K562 (cell line): ENCODE measurements at regions not wholly inside any gene's neighbourhood (a gene's known extent, or its start where the extent isn't known, plus 50 kb on each side); places are given as distances from the start of the nearest gene placed in this dataset.

ENCODE experiments used
- ATAC-seq: fragments of 200-7000 bp; cut with Tn5 transposase; 3 replicates; pipeline ENCODE4 v1.9.1; 2020; ENCODE audit warnings: moderate library complexity
- BruUV-seq: library from RNA; stranded (reverse); fragments of 400-500 nt; replicated peaks from 2 replicates; lab custom pipeline; 2021; lab: Mats Ljungman, UMichigan
- CTCF ChIA-PET: fragments of 300-600 bp; formaldehyde crosslinking; extraction: SDS; loops from one replicate; lab custom pipeline; 2021; ENCODE audit warnings: low intra/inter-chr PET ratio; lab: Yijun Ruan, JAX
- POLR2A ChIA-PET: fragments of 300-600, 350-650 bp; sonication (Branson Sonifier 250); formaldehyde crosslinking; extraction: SDS; loops from one replicate; lab custom pipeline; 2021; ENCODE audit warnings: antibody characterized with exemption, inconsistent platforms; lab: Yijun Ruan, JAX
- DNase-seq, 4 experiments: peaks; one replicate each; pipeline versions ENCODE4 v3.0.0 to v3.0.0-alpha.2; 2011 to 2018; ENCODE audit warnings: low spot score in 3 of 4, mixed read lengths in 3 of 4; ENCODE audit errors: extremely low read depth in 1 of 4
- FAIRE-seq: peaks from 2 replicates; lab custom pipeline; 2011; peaks lifted over from hg19 to GRCh38; lab: Jason Lieb, UNC
- H2AFZ ChIP-seq: 2 replicates; pipeline ENCODE4 v1.6.0; 2011; ENCODE audit warnings: low read depth, low read length, control low read depth, inconsistent platforms
- H3K27ac ChIP-seq: fragments of 200-600 bp; 3 replicates; pipeline ENCODE4 v1.8.0; 2011; ENCODE audit warnings: low read depth, mild to moderate bottlenecking, control low read depth, inconsistent platforms, low read length, moderate library complexity, mixed read lengths; ENCODE audit errors: extremely low read depth
- H3K27me3 ChIP-seq, 2 experiments: fragments of 300-600 bp in 1 of 2; 2 replicates in 1 of 2; 3 replicates in 1 of 2; pipeline versions ENCODE4 v1.6.0 to v1.8.0; 2011; ENCODE audit warnings: inconsistent platforms in 2 of 2, low read length in 2 of 2, mild to moderate bottlenecking in 1 of 2, mixed read lengths in 1 of 2, moderate library complexity in 1 of 2; ENCODE audit not compliant: control insufficient read depth in 2 of 2, insufficient read depth in 2 of 2
- H3K36me3 ChIP-seq: fragments of 300-600 bp; 3 replicates; pipeline ENCODE4 v1.8.0; 2011; ENCODE audit warnings: mild to moderate bottlenecking, low read length, inconsistent platforms; ENCODE audit not compliant: control insufficient read depth, insufficient read depth
- H3K4me1 ChIP-seq, 2 experiments: fragments of 200-600 bp in 1 of 2; replicated peaks in 1 of 2; 2 replicates in 1 of 2; 3 replicates in 1 of 2; pipeline versions ENCODE4 v1.5.1 to v1.8.0; 2011; ENCODE audit warnings: inconsistent platforms in 2 of 2, low read length in 2 of 2, mild to moderate bottlenecking in 1 of 2, mixed read lengths in 1 of 2, moderate library complexity in 1 of 2; ENCODE audit not compliant: control insufficient read depth in 2 of 2, insufficient read depth in 2 of 2
- H3K4me2 ChIP-seq: 2 replicates; pipeline ENCODE4 v1.6.1; 2011; ENCODE audit warnings: low read length, control low read depth, inconsistent platforms, mixed read lengths; ENCODE audit not compliant: insufficient read depth
- H3K4me3 ChIP-seq: fragments of 200-600 bp; sonication (generic), shearing (Covaris generic); 2 replicates; pipeline ENCODE4 v1.5.1; 2016; ENCODE audit warnings: control low read depth, inconsistent platforms
- H3K79me2 ChIP-seq: fragments of 200-600 bp; 3 replicates; pipeline ENCODE4 v1.8.0; 2011; ENCODE audit warnings: low read length, inconsistent platforms; ENCODE audit not compliant: control insufficient read depth, insufficient read depth
- H3K9ac ChIP-seq, 2 experiments: 2 replicates each; pipeline versions ENCODE4 v1.6.0 to v1.6.1; 2011; ENCODE audit warnings: low read depth in 2 of 2, low read length in 2 of 2, control low read depth in 1 of 2, inconsistent platforms in 1 of 2, mild to moderate bottlenecking in 1 of 2, mixed read lengths in 1 of 2; ENCODE audit not compliant: insufficient read depth in 1 of 2
- H3K9me1 ChIP-seq: one replicate; pipeline ENCODE4 v1.6.0; 2011; ENCODE audit warnings: inconsistent platforms, mild to moderate bottlenecking, low read length, moderate library complexity; ENCODE audit not compliant: control insufficient read depth, insufficient read depth
- H3K9me3 ChIP-seq: replicated peaks from 2 replicates; pipeline ENCODE4 v1.5.1; 2011; ENCODE audit warnings: low read depth, low read length, inconsistent platforms; ENCODE audit not compliant: control insufficient read depth, insufficient read depth
- H4K20me1 ChIP-seq: replicated peaks from 2 replicates; pipeline ENCODE4 v1.6.1; 2011; ENCODE audit warnings: low read length, inconsistent platforms, mixed read lengths; ENCODE audit not compliant: control insufficient read depth, insufficient read depth
- BCL6 ChIP-seq: fragments of 250-450 bp; sonication (Bioruptor Pico); IDR thresholded peaks from 2 replicates; pipeline ENCODE4 v1.4.0; 2020
- BRCA1 ChIP-seq, 2 experiments: fragments of 450-650 bp in 1 of 2; sonication (generic) in 1 of 2; formaldehyde crosslinking in 1 of 2; IDR thresholded peaks; 2 replicates each; pipeline versions ENCODE4 v1.5.0 to v1.6.1; 2017 to 2020; ENCODE audit warnings: mild to moderate bottlenecking in 1 of 2, missing genetic modification reagents in 1 of 2
- CBFB ChIP-seq: sonication (generic); formaldehyde crosslinking; IDR thresholded peaks from 2 replicates; pipeline ENCODE4 v1.4.0; 2020; ENCODE audit warnings: mild to moderate bottlenecking, missing genetic modification reagents
- CBX1 ChIP-seq: sonication (generic); IDR thresholded peaks from 2 replicates; pipeline ENCODE4 v1.6.1; 2016; ENCODE audit warnings: antibody characterized with exemption, low read depth, mild to moderate bottlenecking
- PTRF ChIP-seq: fragments of 450-650 bp; IDR thresholded peaks from 2 replicates; pipeline ENCODE4 v1.6.1; 2016; ENCODE audit warnings: mild to moderate bottlenecking, missing genetic modification characterization, missing compliant biosample characterization
- PURB ChIP-seq: sonication (generic); formaldehyde crosslinking; IDR thresholded peaks from 2 replicates; pipeline ENCODE4 v1.9.0; 2021; ENCODE audit warnings: low read depth, mild to moderate bottlenecking, missing genetic modification reagents
- SNRNP70 ChIP-seq: fragments of 200-400 bp; formaldehyde crosslinking; optimal IDR thresholded peaks from 2 replicates; pipeline ENCODE3; 2017; ENCODE audit warnings: low read depth, low read length
- TCF3 ChIP-seq: sonication (generic); formaldehyde crosslinking; IDR thresholded peaks from 2 replicates; pipeline ENCODE4 v1.4.0; 2020; ENCODE audit warnings: mild to moderate bottlenecking, missing genetic modification reagents
- ZNF24 ChIP-seq: fragments of 450-650 bp; IDR thresholded peaks from 2 replicates; pipeline ENCODE4 v1.6.1; 2016
- ZNF277 ChIP-seq: fragments of 250-450 bp; sonication (Bioruptor Pico); IDR thresholded peaks from 2 replicates; pipeline ENCODE4 v1.8.0; 2022; ENCODE audit warnings: inconsistent platforms, mild to moderate bottlenecking, moderate library complexity, borderline replicate concordance
- ZNF408 ChIP-seq: fragments of 250-450 bp; sonication (Bioruptor Pico); IDR thresholded peaks from 2 replicates; pipeline ENCODE4 v1.4.0; 2020; ENCODE audit warnings: low read depth, mild to moderate bottlenecking, moderate library complexity
- WGBS: fragments of 100-300 bp; shearing (Covaris generic); methylation state at CpG from one replicate; pipeline ENCODE4 v1.1.6; 2016; ENCODE audit warnings: low coverage, mixed read lengths; ENCODE audit not compliant: insufficient coverage; ENCODE audit errors: missing lambda C conversion rate; 5-methylcytosine and 5-hydroxymethylcytosine counted together
- in situ Hi-C: fragments of 300-500 bp; cut with MboI; formaldehyde crosslinking; loops from 4 replicates; pipeline ENCODE4 v1.15.0; 2018; ENCODE audit warnings: inconsistent platforms, mixed read lengths
- intact Hi-C: fragments of 100-400 bp; cut with micrococcal nuclease; formaldehyde crosslinking; loops from 2 replicates; pipeline ENCODE4 v1.14.2; 2022
- TF ChIP-seq, protein P1 (sequence below), 2 experiments: IDR thresholded peaks in 1 of 2; conservative IDR thresholded peaks in 1 of 2; 2 replicates each; pipeline ENCODE4 v1.6.1; 2016; ENCODE audit warnings: low read depth in 2 of 2, mild to moderate bottlenecking in 1 of 2, missing compliant biosample characterization in 1 of 2, missing genetic modification characterization in 1 of 2, moderate library complexity in 1 of 2
- TF ChIP-seq, protein P2 (sequence below), 2 experiments: fragments of 450-650 bp in 1 of 2; sonication (generic) in 1 of 2; formaldehyde crosslinking in 1 of 2; IDR thresholded peaks in 1 of 2; conservative IDR thresholded peaks in 1 of 2; 2 replicates each; pipeline versions ENCODE4 v1.6.1 to v1.8.1; 2016 to 2023; ENCODE audit warnings: mild to moderate bottlenecking in 2 of 2, moderate library complexity in 2 of 2, inconsistent platforms in 1 of 2, missing genetic modification reagents in 1 of 2

DNA sequence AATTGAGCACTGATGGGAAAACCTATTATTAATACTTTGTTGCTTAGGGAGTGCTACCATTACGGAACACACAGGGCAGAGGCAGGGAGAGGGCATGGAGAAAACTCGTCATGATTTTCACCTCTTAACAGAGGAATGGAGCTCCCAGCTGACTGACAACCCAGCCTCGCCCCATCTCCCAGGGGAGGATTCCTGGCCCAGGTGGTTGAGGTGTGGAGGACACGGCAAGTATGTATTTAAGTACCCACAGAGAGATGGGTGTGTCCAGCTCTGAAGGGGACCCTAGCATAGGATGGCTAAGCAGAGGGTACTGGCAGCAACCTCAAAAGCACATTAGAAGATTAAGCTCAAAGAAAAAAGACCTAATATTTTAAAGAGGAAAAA lies 261.9 kb upstream of the MOCS1 start (continued):
- TF ChIP-seq, protein P1, sequence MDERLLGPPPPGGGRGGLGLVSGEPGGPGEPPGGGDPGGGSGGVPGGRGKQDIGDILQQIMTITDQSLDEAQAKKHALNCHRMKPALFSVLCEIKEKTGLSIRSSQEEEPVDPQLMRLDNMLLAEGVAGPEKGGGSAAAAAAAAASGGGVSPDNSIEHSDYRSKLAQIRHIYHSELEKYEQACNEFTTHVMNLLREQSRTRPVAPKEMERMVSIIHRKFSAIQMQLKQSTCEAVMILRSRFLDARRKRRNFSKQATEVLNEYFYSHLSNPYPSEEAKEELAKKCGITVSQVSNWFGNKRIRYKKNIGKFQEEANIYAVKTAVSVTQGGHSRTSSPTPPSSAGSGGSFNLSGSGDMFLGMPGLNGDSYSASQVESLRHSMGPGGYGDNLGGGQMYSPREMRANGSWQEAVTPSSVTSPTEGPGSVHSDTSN (CRISPR knock-in tag; IDR thresholded peaks at IDR 0.05; ENCODE audit: low read depth) = no peak
- TF ChIP-seq, protein P1 (tag; conservative IDR thresholded peaks at IDR 0.05; ENCODE audit: low read depth) = no peak

GRCh38 chr6:40195428-40196134 lies 261.3 kb upstream of the MOCS1 start:
- Histone ChIP-seq H3K27ac (no peak overlapping the region), H3K9me3 (no peaks in the 10 kb centered on the region), H3K36me3 (no peaks in the 10 kb centered on the region), H3K9me1 (no peaks in the 10 kb centered on the region), H3K4me2 (no peak overlapping the region), H3K9ac (no peak overlapping the region; a peak in 1 of 4 replicates), H2AFZ (no peak overlapping the region), H3K4me1 (no peaks in the 10 kb centered on the region), H3K4me3 (no peak overlapping the region), H4K20me1 (no peaks in the 10 kb centered on the region; the same call in 1 of the 2 replicates), H3K27me3 (peaks cover 0 to 5% of the 10 kb centered on the region in 2 experiments; a peak in 1 of 5 replicates), H3K79me2 (no peaks in the 10 kb centered on the region)
- no peak for FAIRE-seq
- ChIA-PET CTCF (no interaction called here), POLR2A (interaction anchor here (0.6 to 1.1 kb wide), 2 partner anchors 10 to 32 kb away, joined by 3 to 4 read pairs; no protein-coding TSS in a partner anchor)
- BruUV-seq = no TSS peak
- no peak for DNase-seq
- no peak for ATAC-seq
- intact Hi-C loops = no loop called here
- in situ Hi-C loops = no loop called here
- 2% methylated on average over 11 of the region's 11 CpGs for WGBS
- TF ChIP-seq SNRNP70 (no peak), CBFB (CRISPR knock-in tag) (no peak), PURB (no peak), PTRF (no peak), TCF3 (CRISPR knock-in tag) (no peak), BRCA1 (IDR thresholded peaks at IDR 0.05) (no peak), BRCA1 (CRISPR knock-in tag; IDR thresholded peaks at IDR 0.05) (no peak), ZNF408 (CRISPR knock-in tag) (no peak), CBX1 (no peak), BCL6 (no peak), ZNF24 (no peak), ZNF277 (CRISPR knock-in tag) (no peak)
- TF ChIP-seq, protein P2, sequence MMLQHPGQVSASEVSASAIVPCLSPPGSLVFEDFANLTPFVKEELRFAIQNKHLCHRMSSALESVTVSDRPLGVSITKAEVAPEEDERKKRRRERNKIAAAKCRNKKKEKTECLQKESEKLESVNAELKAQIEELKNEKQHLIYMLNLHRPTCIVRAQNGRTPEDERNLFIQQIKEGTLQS (IDR thresholded peaks at IDR 0.05) = no peak
- TF ChIP-seq, protein P2 (CRISPR knock-in tag; conservative IDR thresholded peaks at IDR 0.05) = no peak
